ENCODE measurements at regions not wholly inside any gene's neighbourhood (a gene's known extent, or its start where the extent isn't known, plus 50 kb on each side); places are given as distances from the start of the nearest gene placed in this dataset.

- peaks cover 2% of the 10 kb centered on the region for H3K27me3 ChIP-seq (ENCODE audit: insufficient read depth, low read depth, severe bottlenecking)
- no peak for TF ChIP-seq CTCF (IDR thresholded peaks at IDR 0.05; ENCODE audit: low read depth, low read length)
- peaks cover 4% of the 10 kb centered on the region for H3K9me3 ChIP-seq (ENCODE audit: severe bottlenecking)
- no peak for DNase-seq
- H3K4me3 ChIP-seq (ENCODE audit: low read depth, low read length), result no peak overlapping the region
- H3K27ac ChIP-seq, result no peak overlapping the region
- H3K36me3 ChIP-seq, result no peaks in the 10 kb centered on the region
Measured at GRCh38 chr4:179941911-179942310, 2301.3 kb upstream of the TENM3 start.

GRCh38 chr4:179976777-179977176 is 2266.4 kb upstream of the TENM3 start:
- no peak for TF ChIP-seq CTCF (IDR thresholded peaks at IDR 0.05; ENCODE audit: low read depth, low read length)
- no peak overlapping the region for H3K27ac ChIP-seq
- no peak for DNase-seq
- H3K36me3 ChIP-seq, result no peaks in the 10 kb centered on the region
- H3K4me3 ChIP-seq (ENCODE audit: low read depth, low read length), result no peak overlapping the region
- peaks cover 4% of the 10 kb centered on the region for H3K27me3 ChIP-seq (ENCODE audit: insufficient read depth, low read depth, severe bottlenecking)
- no peaks in the 10 kb centered on the region for H3K9me3 ChIP-seq (ENCODE audit: severe bottlenecking)

GRCh38 chr4:179977378-179977777 is 2265.8 kb upstream of the TENM3 start:
- Histone ChIP-seq H3K27ac (no peak overlapping the region), H3K27me3 (ENCODE audit: insufficient read depth, low read depth, severe bottlenecking) (peaks cover 4% of the 10 kb centered on the region), H3K9me3 (ENCODE audit: severe bottlenecking) (no peaks in the 10 kb centered on the region), H3K4me3 (ENCODE audit: low read depth, low read length) (no peak overlapping the region), H3K36me3 (no peaks in the 10 kb centered on the region)
- no peak for DNase-seq
- TF ChIP-seq CTCF (IDR thresholded peaks at IDR 0.05; ENCODE audit: low read depth, low read length), result no peak

- TF ChIP-seq CTCF (IDR thresholded peaks at IDR 0.05; ENCODE audit: low read depth, low read length), result no peak
- DNase-seq, result no peak
- H3K27me3 ChIP-seq (ENCODE audit: insufficient read depth, low read depth, severe bottlenecking), result peaks cover 3% of the 10 kb centered on the region
- H3K4me3 ChIP-seq (ENCODE audit: low read depth, low read length), result no peak overlapping the region
- no peaks in the 10 kb centered on the region for H3K9me3 ChIP-seq (ENCODE audit: severe bottlenecking)
- H3K36me3 ChIP-seq, result no peaks in the 10 kb centered on the region
- no peak overlapping the region for H3K27ac ChIP-seq
Measured at GRCh38 chr4:179981161-179981560, 2262.0 kb upstream of the TENM3 start.

- no peaks in the 10 kb centered on the region for H3K27me3 ChIP-seq (ENCODE audit: insufficient read depth, low read depth, severe bottlenecking)
- H3K27ac ChIP-seq, result no peak overlapping the region
- H3K4me3 ChIP-seq (ENCODE audit: low read depth, low read length), result no peak overlapping the region
- H3K36me3 ChIP-seq, result no peaks in the 10 kb centered on the region
- TF ChIP-seq CTCF (IDR thresholded peaks at IDR 0.05; ENCODE audit: low read depth, low read length), result no peak
- DNase-seq, result no peak
- H3K9me3 ChIP-seq (ENCODE audit: severe bottlenecking), result no peaks in the 10 kb centered on the region
Measured at GRCh38 chr4:179989975-179990374, 2253.2 kb upstream of the TENM3 start.

- no peaks in the 10 kb centered on the region for H3K9me3 ChIP-seq (ENCODE audit: severe bottlenecking)
- no peak for DNase-seq
- no peak overlapping the region for H3K4me3 ChIP-seq (ENCODE audit: low read depth, low read length)
- H3K27me3 ChIP-seq (ENCODE audit: insufficient read depth, low read depth, severe bottlenecking), result no peaks in the 10 kb centered on the region
- TF ChIP-seq CTCF (IDR thresholded peaks at IDR 0.05; ENCODE audit: low read depth, low read length), result no peak
- H3K27ac ChIP-seq, result no peak overlapping the region
- no peaks in the 10 kb centered on the region for H3K36me3 ChIP-seq
Measured at GRCh38 chr4:180009316-180009715, 2233.9 kb upstream of the TENM3 start.
